Large intestine (tissue), 3 donors: ENCODE measurements at regions not wholly inside any gene's neighbourhood (a gene's known extent, or its start where the extent isn't known, plus 50 kb on each side); places are given as distances from the start of the nearest gene placed in this dataset.
A peak's percentile ranks its signal among the peaks of the same experiment; 100 is the strongest.

Experiments
- DNase-seq, 2 donors: peaks; one replicate each; pipeline versions ENCODE4 v3.0.0 to v3.0.0-alpha.2; 2013
- H3K27ac ChIP-seq: one replicate; pipeline ENCODE4 v1.5.1; 2013; ENCODE audit warnings: low read length
- H3K27me3 ChIP-seq: 2 replicates; pipeline ENCODE4 v1.6.1; 2013; ENCODE audit warnings: low read length; ENCODE audit not compliant: control insufficient read depth, insufficient read depth
- H3K36me3 ChIP-seq: 2 replicates; pipeline ENCODE4 v1.6.1; 2013; ENCODE audit warnings: low read length; ENCODE audit not compliant: control insufficient read depth, insufficient read depth
- H3K4me1 ChIP-seq: one replicate; pipeline ENCODE4 v1.6.1; 2013; ENCODE audit warnings: low read length; ENCODE audit not compliant: control insufficient read depth, insufficient read depth
- H3K4me3 ChIP-seq: one replicate; pipeline ENCODE4 v1.5.1; 2013; ENCODE audit warnings: low read length
- H3K9me3 ChIP-seq: one replicate; pipeline ENCODE4 v1.6.1; 2013; ENCODE audit warnings: mild to moderate bottlenecking, low read depth, low read length, moderate library complexity; ENCODE audit not compliant: control insufficient read depth
- WGBS: methylation state at CpG from one replicate; pipeline ENCODE4 v1.1.5; 2013; ENCODE audit warnings: low lambda C conversion rate; ENCODE audit not compliant: insufficient coverage; 5-methylcytosine and 5-hydroxymethylcytosine counted together

DNA sequence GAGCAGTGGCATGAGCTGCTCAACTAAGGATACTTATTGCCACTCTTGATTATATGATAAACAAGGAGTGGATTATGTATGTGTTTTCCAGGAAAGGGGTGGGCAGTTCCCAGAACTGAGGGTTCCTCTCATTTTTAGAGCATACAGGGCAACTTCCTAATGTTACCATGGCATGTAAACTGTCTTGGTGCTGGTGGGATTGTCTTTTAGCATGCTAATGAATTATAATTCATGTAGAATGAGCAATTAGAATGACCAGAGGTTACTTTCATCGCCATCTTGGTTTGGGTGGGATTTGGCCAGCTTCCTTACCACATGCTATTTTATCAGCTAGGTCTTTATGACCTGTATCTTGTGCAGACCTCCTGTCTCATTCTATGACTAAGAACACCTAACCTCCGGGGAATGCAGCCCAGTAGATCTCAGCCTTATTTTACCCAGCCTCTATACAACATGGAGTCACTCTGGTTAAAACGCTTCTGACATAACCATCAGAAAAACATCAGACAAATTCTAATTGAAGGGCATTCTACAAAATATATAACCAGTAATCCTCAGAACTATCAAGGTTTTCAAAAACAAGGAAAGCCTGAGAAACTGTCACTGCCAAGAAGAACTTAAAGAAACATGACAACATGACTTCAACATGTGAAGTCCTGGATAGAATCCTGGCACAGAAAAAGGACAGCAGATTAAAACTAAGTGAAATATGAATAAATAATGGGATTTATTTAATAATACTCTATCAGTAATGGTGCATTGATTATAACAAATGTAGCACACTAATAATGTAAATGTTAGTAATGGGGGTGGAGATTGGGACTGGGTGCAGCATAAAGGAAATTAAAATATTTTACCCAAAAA lies 365.0 kb downstream of the SEMA3D start:
- no peaks in the 10 kb centered on the region for H3K36me3 ChIP-seq
- H3K4me1 ChIP-seq, result no peaks in the 10 kb centered on the region
- H3K4me3 ChIP-seq, result no peak overlapping the region
- no peak overlapping the region for H3K27ac ChIP-seq
- DNase-seq, result no peak
- WGBS, result 100% methylated on average over 3 of the region's 3 CpGs
- no peaks in the 10 kb centered on the region for H3K9me3 ChIP-seq
- no peaks in the 10 kb centered on the region for H3K27me3 ChIP-seq

- no peaks in the 10 kb centered on the region for H3K4me1 ChIP-seq
- no peaks in the 10 kb centered on the region for H3K9me3 ChIP-seq
- H3K27me3 ChIP-seq, result no peaks in the 10 kb centered on the region
- H3K4me3 ChIP-seq, result no peak overlapping the region
- WGBS, result 0% methylated on average over 1 of the region's 2 CpGs
- no peaks in the 10 kb centered on the region for H3K36me3 ChIP-seq
- H3K27ac ChIP-seq, result no peak overlapping the region
- no peak for DNase-seq
These were observed 366.4 kb downstream of the SEMA3D start for GRCh38 chr7:84820481-84820880.

DNA sequence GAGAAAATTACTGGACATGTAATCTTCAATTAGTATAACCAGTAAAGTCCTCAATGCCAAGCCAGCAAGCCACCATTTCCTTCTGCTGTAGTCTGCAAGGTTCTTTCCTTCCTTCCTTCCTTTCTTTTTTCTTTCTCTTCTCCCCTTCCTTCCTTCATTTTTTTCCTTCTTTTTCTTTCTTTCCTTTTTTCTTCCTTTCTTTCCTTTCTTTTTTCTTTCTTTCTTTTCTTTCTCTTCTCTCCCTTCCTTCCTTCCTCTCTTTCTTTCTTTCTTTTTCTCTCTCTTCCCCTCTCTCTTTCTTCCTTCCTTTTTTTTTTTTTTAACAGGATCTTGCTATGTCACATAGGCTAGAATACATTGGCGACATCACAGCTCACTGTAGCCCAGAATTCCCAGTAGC lies 369.8 kb downstream of the SEMA3D start:
- Histone ChIP-seq H3K9me3 (no peaks in the 10 kb centered on the region), H3K27me3 (no peaks in the 10 kb centered on the region), H3K36me3 (no peaks in the 10 kb centered on the region), H3K27ac (no peak overlapping the region), H3K4me3 (no peak overlapping the region), H3K4me1 (no peaks in the 10 kb centered on the region)
- no CpG with 5 or more reads among the region's 1 CpG for WGBS
- DNase-seq, result no peak

- no peak for DNase-seq
- no peaks in the 10 kb centered on the region for H3K27me3 ChIP-seq
- no peak overlapping the region for H3K27ac ChIP-seq
- WGBS, result 100% methylated on average over 2 of the region's 2 CpGs
- no peak overlapping the region for H3K4me3 ChIP-seq
- no peaks in the 10 kb centered on the region for H3K36me3 ChIP-seq
- no peaks in the 10 kb centered on the region for H3K9me3 ChIP-seq
- no peaks in the 10 kb centered on the region for H3K4me1 ChIP-seq
These were observed 373.5 kb downstream of the SEMA3D start for GRCh38 chr7:84813376-84813775.

DNA sequence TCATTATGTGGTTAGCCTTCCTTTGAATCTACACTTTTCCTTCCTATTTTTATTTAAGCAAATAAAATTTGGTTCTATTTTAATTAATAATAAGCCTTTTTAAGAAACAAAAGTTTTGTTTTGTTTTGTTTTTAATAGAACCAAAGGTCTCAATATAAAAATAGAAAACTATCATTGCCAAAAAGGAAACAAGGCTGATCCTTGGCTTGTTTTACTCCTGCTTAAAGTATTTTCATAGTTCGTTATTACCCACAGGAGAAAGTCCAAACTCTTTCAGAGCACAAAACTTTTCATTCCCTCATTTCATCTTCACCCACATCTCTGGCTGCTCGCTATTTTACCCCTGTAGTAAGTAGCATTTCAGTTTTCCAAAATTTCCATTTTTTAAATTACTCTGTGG lies 374.8 kb downstream of the SEMA3D start:
- H3K27me3 ChIP-seq, result no peaks in the 10 kb centered on the region
- H3K9me3 ChIP-seq, result no peaks in the 10 kb centered on the region
- no peaks in the 10 kb centered on the region for H3K36me3 ChIP-seq
- no peak overlapping the region for H3K27ac ChIP-seq
- H3K4me1 ChIP-seq, result no peaks in the 10 kb centered on the region
- H3K4me3 ChIP-seq, result no peak overlapping the region
- WGBS, result no CpG with 5 or more reads among the region's 2 CpGs
- no peak for DNase-seq

- H3K36me3 ChIP-seq, result no peaks in the 10 kb centered on the region
- H3K4me3 ChIP-seq, result no peak overlapping the region
- no peaks in the 10 kb centered on the region for H3K9me3 ChIP-seq
- no CpG with 5 or more reads among the region's 1 CpG for WGBS
- DNase-seq, result no peak
- H3K27ac ChIP-seq, result no peak overlapping the region
- no peaks in the 10 kb centered on the region for H3K4me1 ChIP-seq
- H3K27me3 ChIP-seq, result no peaks in the 10 kb centered on the region
These were observed 375.5 kb downstream of the SEMA3D start for GRCh38 chr7:84811362-84811761.

DNA sequence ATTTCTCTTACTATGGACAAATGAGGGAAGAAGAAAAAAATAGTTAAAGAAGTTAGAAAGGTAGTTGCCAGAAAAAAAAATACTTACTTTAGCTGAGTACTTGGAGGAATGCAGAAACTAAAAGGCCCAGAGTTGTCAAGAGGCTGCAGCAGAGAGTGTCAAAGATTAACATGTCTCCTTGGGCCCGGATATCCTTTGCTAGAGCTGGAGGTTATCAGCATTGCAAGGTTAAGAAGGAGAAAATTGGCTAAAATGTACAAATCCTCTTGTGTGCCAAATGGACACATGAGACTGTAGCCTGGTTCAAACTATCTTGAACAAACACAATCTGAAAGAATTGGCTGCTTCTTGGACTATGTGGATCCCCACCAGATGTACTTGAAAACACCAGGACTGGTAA lies 377.0 kb downstream of the SEMA3D start:
- no peak overlapping the region for H3K27ac ChIP-seq
- 57% methylated on average over 1 of the region's 1 CpG for WGBS
- H3K4me3 ChIP-seq, result no peak overlapping the region
- H3K27me3 ChIP-seq, result no peaks in the 10 kb centered on the region
- H3K9me3 ChIP-seq, result no peaks in the 10 kb centered on the region
- H3K4me1 ChIP-seq, result no peaks in the 10 kb centered on the region
- DNase-seq, result no peak
- H3K36me3 ChIP-seq, result no peaks in the 10 kb centered on the region

DNA sequence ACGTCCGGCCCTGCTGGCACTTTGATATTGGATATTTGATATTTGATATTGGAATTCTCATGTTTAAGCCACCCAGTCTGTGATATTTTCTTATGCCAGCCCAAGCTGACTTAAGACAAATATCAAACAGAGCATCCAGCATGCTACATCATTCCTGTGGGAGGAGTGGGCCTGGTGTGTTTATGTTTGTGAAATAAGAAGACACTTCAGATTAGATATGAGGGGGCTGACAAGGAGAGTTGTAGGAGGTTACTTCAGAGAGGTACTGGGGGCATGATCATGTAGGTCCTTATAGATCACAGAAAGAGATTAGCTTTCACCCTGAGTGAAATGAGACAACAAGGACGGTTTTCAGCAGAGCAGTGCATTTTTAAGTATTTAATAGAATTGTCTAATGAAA lies 382.9 kb downstream of the SEMA3D start:
- Histone ChIP-seq H3K36me3 (no peaks in the 10 kb centered on the region), H3K27me3 (no peaks in the 10 kb centered on the region), H3K4me3 (no peak overlapping the region), H3K4me1 (peaks cover 7% of the 10 kb centered on the region), H3K9me3 (no peaks in the 10 kb centered on the region), H3K27ac (no peak overlapping the region)
- WGBS, result no CpG with 5 or more reads among the region's 3 CpGs
- no peak for DNase-seq

DNA sequence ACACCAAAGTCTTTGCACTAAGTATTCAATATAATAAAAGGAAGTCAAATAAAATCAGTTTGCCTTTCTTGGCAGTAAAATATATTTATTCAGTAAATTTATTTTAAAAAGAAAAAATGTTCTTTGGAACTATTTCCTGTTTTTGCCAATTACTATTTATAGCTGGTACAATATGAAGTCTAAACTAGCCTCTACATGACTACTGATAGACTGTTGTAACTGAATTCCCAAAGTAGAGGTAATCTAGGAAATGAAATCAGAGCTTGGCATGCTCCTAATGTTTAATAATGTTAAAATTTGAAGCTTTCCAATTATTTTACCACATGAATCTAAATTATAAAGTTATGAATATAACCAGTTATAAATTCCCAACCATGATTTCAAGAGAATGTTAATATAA lies 385.5 kb downstream of the SEMA3D start:
- no peaks in the 10 kb centered on the region for H3K36me3 ChIP-seq
- no peak overlapping the region for H3K4me3 ChIP-seq
- H3K27ac ChIP-seq, result no peak overlapping the region
- H3K9me3 ChIP-seq, result no peaks in the 10 kb centered on the region
- DNase-seq, result no peak
- no peaks in the 10 kb centered on the region for H3K27me3 ChIP-seq
- H3K4me1 ChIP-seq, result peaks cover 10% of the 10 kb centered on the region

DNA sequence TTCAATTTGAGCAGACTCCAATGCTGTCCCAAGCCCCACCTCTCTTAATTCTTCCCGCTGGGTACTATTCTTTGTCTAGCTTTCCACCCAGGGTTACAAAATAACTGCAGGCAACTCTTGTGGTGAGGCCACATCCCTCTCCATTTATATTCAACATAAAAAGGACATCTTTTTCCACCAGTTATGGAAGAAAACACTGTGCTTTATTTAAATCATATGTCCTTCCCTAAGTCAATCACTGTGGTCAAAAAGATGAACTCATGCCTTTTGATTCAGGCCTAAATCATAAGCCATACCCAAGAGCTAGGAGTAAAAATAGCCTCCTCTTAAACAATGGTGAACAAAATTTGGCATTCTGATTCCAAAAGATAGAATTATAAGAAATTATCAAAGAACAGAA lies 386.0 kb downstream of the SEMA3D start:
- H3K36me3 ChIP-seq, result no peaks in the 10 kb centered on the region
- H3K27me3 ChIP-seq, result no peaks in the 10 kb centered on the region
- no peak for DNase-seq
- H3K4me1 ChIP-seq, result peaks cover 10% of the 10 kb centered on the region
- H3K9me3 ChIP-seq, result no peaks in the 10 kb centered on the region
- no peak overlapping the region for H3K27ac ChIP-seq
- WGBS, result no CpG with 5 or more reads among the region's 1 CpG
- H3K4me3 ChIP-seq, result no peak overlapping the region

DNA sequence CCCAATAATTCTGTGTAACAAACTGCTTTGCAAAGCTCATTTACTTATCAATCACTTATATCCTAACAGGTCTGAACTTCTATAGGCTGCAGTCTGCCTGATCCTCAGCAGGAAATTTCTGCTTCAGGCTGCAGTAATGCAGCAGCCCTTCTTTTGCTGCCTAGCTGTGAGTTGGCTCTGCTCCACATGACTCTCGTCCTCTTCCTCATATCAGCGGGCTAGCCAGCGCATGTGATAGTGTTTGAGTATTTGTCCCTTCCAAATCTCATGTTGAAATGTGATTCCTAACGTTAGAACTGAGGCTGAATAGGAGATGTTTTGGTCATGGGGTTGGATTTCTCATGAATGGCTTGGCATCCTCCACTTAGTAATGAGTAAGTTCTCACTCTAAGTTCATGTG lies 387.8 kb downstream of the SEMA3D start:
- Histone ChIP-seq H3K9me3 (no peaks in the 10 kb centered on the region), H3K4me1 (peaks cover 10% of the 10 kb centered on the region), H3K27ac (peak overlapping the region; percentile 55), H3K4me3 (no peak overlapping the region), H3K36me3 (no peaks in the 10 kb centered on the region), H3K27me3 (no peaks in the 10 kb centered on the region)
- no CpG with 5 or more reads among the region's 4 CpGs for WGBS
- DNase-seq, result peak; percentile 64 to 85
